Uterus (tissue), 2 donors: ENCODE measurements at regions not wholly inside any gene's neighbourhood (a gene's known extent, or its start where the extent isn't known, plus 50 kb on each side); places are given as distances from the start of the nearest gene placed in this dataset.

ENCODE experiments used
- POLR2A ChIP-seq, 2 donors: fragments of 450-650 bp; IDR thresholded peaks; one replicate each; pipeline ENCODE4 v1.6.1; 2016; ENCODE audit warnings: antibody characterized with exemption in 2 of 2, mild to moderate bottlenecking in 1 of 2, moderate library complexity in 1 of 2
- TF ChIP-seq, protein P1 (sequence below), 4 experiments: fragments of 200-600 bp in 2 of 4; fragments of 450-650 bp in 2 of 4; sonication (generic) in 2 of 4; IDR thresholded peaks; one replicate each; pipeline ENCODE4 v1.5.1; 2016 to 2019; ENCODE audit warnings: antibody characterized with exemption in 4 of 4, mild to moderate bottlenecking in 2 of 4, moderate library complexity in 1 of 4

DNA sequence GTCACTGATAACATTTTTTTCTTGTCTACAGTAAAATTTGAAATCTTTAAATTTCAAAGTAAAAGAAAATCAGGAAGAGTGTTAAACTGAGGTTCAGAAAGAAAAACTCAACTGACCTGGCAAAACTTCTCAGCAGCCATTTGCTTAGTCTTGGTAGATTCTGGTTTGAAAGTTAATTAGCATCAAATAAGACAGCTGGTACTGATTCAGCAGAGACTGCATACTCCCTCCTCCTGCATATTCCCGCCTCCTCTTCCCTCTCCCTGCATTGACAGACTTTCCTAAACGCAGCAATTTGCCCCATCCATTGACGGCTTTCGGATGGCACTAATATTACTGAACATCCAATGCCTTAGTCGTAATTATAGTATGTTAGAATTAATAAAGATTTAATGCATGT lies 520.8 kb downstream of the FLRT2 start:
- TF ChIP-seq, protein P1, sequence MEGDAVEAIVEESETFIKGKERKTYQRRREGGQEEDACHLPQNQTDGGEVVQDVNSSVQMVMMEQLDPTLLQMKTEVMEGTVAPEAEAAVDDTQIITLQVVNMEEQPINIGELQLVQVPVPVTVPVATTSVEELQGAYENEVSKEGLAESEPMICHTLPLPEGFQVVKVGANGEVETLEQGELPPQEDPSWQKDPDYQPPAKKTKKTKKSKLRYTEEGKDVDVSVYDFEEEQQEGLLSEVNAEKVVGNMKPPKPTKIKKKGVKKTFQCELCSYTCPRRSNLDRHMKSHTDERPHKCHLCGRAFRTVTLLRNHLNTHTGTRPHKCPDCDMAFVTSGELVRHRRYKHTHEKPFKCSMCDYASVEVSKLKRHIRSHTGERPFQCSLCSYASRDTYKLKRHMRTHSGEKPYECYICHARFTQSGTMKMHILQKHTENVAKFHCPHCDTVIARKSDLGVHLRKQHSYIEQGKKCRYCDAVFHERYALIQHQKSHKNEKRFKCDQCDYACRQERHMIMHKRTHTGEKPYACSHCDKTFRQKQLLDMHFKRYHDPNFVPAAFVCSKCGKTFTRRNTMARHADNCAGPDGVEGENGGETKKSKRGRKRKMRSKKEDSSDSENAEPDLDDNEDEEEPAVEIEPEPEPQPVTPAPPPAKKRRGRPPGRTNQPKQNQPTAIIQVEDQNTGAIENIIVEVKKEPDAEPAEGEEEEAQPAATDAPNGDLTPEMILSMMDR (IDR thresholded peaks at IDR 0.05) = no peak
- TF ChIP-seq POLR2A (IDR thresholded peaks at IDR 0.05) = no peak
